HEK293 (cell line): ENCODE measurements at regions not wholly inside any gene's neighbourhood (a gene's known extent, or its start where the extent isn't known, plus 50 kb on each side); places are given as distances from the start of the nearest gene placed in this dataset.

Experiments
- ATF2 ChIP-seq: fragments of 450-650 bp; formaldehyde crosslinking; IDR thresholded peaks from 2 replicates; pipeline ENCODE4 v1.5.1; 2016; ENCODE audit warnings: missing biosample characterization, missing genetic modification characterization, low read depth
- CTCF ChIP-seq: fragments of 450-650 bp; formaldehyde crosslinking; IDR thresholded peaks from 2 replicates; pipeline ENCODE4 v1.5.1; 2016; ENCODE audit warnings: missing biosample characterization, missing genetic modification characterization
- ZNF311 ChIP-seq: fragments of 450-650 bp; formaldehyde crosslinking; IDR thresholded peaks from 2 replicates; pipeline ENCODE4 v1.5.1; 2017; ENCODE audit warnings: missing biosample characterization, missing genetic modification characterization, borderline replicate concordance
- ZNF76 ChIP-seq: fragments of 450-650 bp; formaldehyde crosslinking; IDR thresholded peaks from 2 replicates; pipeline ENCODE4; 2016; ENCODE audit warnings: low read depth, missing biosample characterization, missing genetic modification characterization, borderline replicate concordance

GRCh38 chr10:8129438-8129837 is 75.0 kb downstream of the GATA3 start:
- TF ChIP-seq ZNF76 (no peak), ATF2 (tag by site-specific recombination) (no peak), ZNF311 (tag by site-specific recombination) (no peak), CTCF (tag by site-specific recombination) (no peak)
